HAP-1 (cell line): ENCODE measurements at regions not wholly inside any gene's neighbourhood (a gene's known extent, or its start where the extent isn't known, plus 50 kb on each side); places are given as distances from the start of the nearest gene placed in this dataset.

Source experiments
- DNase-seq, 2 experiments: peaks; one replicate each; pipeline ENCODE4 v3.0.0-alpha.2; 2016 to 2020; ENCODE audit warnings: low spot score in 2 of 2
- H3K27me3 ChIP-seq: fragments of 250-450 bp; sonication (Bioruptor Pico); 2 replicates; pipeline ENCODE4 v1.5.1; 2020; ENCODE audit warnings: low read depth, mild to moderate bottlenecking, moderate library complexity
- H3K36me3 ChIP-seq: fragments of 250-450 bp; sonication (Bioruptor Pico); replicated peaks from 2 replicates; pipeline ENCODE4 v1.5.1; 2020; ENCODE audit warnings: mild to moderate bottlenecking
- H3K4me1 ChIP-seq: fragments of 250-450 bp; sonication (Bioruptor Pico); 2 replicates; pipeline ENCODE4 v1.5.1; 2020; ENCODE audit warnings: mild to moderate bottlenecking
- H3K4me3 ChIP-seq: fragments of 250-450 bp; sonication (Bioruptor Pico); 2 replicates; pipeline ENCODE4 v1.5.1; 2020; ENCODE audit warnings: mild to moderate bottlenecking, moderate library complexity
- H3K9me3 ChIP-seq: fragments of 250-450 bp; sonication (Bioruptor Pico); 2 replicates; pipeline ENCODE4 v1.5.1; 2020; ENCODE audit warnings: mild to moderate bottlenecking, moderate library complexity
- in situ Hi-C: fragments of 300-500 bp; cut with MboI; formaldehyde crosslinking; loops from 3 replicates; pipeline ENCODE4 v1.14.3; 2020; ENCODE audit warnings: low sequenced_read_pairs, inconsistent platforms, mixed read lengths

GRCh38 chr5:3262451-3262850, 333.2 kb upstream of the IRX1 start:
- in situ Hi-C loops, result no loop called here
- no peaks in the 10 kb centered on the region for H3K9me3 ChIP-seq
- no peaks in the 10 kb centered on the region for H3K27me3 ChIP-seq
- no peaks in the 10 kb centered on the region for H3K4me1 ChIP-seq
- no peak overlapping the region for H3K4me3 ChIP-seq
- no peaks in the 10 kb centered on the region for H3K36me3 ChIP-seq
- DNase-seq, result no peak

- no peaks in the 10 kb centered on the region for H3K27me3 ChIP-seq
- in situ Hi-C loops, result no loop called here
- H3K36me3 ChIP-seq, result no peaks in the 10 kb centered on the region
- no peaks in the 10 kb centered on the region for H3K4me1 ChIP-seq
- DNase-seq, result no peak
- H3K4me3 ChIP-seq, result no peak overlapping the region
- no peaks in the 10 kb centered on the region for H3K9me3 ChIP-seq
Observed at GRCh38 chr5:3261081-3261480, 334.6 kb upstream of the IRX1 start.

GRCh38 chr5:3258050-3258449, 337.6 kb upstream of the IRX1 start:
- in situ Hi-C loops, result no loop called here
- no peaks in the 10 kb centered on the region for H3K9me3 ChIP-seq
- H3K36me3 ChIP-seq, result no peaks in the 10 kb centered on the region
- DNase-seq, result no peak
- no peak overlapping the region for H3K4me3 ChIP-seq
- no peaks in the 10 kb centered on the region for H3K27me3 ChIP-seq
- no peaks in the 10 kb centered on the region for H3K4me1 ChIP-seq

DNA sequence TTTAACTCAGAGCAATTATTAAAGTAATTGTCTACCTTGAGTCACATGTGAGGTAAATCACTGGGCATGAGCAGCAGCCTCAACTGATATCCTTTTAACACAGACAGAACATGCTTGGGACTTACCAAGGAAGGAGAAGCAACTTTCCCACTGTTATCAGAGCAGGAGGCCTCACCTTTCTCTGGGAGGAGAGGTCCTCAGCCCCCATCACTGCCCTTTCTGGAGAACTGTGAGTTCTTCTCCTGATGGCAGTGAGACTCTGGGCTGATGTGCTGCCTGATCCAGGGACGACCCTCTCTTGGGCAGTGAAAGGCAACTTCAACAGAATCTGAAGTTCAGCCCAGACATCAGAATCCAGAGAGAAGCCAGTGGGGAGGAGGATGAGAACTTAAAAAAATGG, 343.4 kb upstream of the IRX1 start:
- Histone ChIP-seq H3K27me3 (no peaks in the 10 kb centered on the region), H3K9me3 (0 out of 2 replicates have a peak, but pooled peaks cover 2% of the 10 kb centered on the region), H3K4me1 (peaks cover 2% of the 10 kb centered on the region; the same call in 1 of the 2 replicates), H3K36me3 (no peaks in the 10 kb centered on the region), H3K4me3 (no peak overlapping the region)
- in situ Hi-C loops, result no loop called here
- no peak for DNase-seq

GRCh38 chr5:3251784-3252183, 343.8 kb upstream of the IRX1 start:
- Histone ChIP-seq H3K36me3 (no peaks in the 10 kb centered on the region), H3K9me3 (0 out of 2 replicates have a peak, but pooled peaks cover 2% of the 10 kb centered on the region), H3K4me1 (peaks cover 2% of the 10 kb centered on the region; the same call in 1 of the 2 replicates), H3K27me3 (no peaks in the 10 kb centered on the region; the same call in 1 of the 2 replicates), H3K4me3 (no peak overlapping the region)
- no peak for DNase-seq
- in situ Hi-C loops, result no loop called here

DNA sequence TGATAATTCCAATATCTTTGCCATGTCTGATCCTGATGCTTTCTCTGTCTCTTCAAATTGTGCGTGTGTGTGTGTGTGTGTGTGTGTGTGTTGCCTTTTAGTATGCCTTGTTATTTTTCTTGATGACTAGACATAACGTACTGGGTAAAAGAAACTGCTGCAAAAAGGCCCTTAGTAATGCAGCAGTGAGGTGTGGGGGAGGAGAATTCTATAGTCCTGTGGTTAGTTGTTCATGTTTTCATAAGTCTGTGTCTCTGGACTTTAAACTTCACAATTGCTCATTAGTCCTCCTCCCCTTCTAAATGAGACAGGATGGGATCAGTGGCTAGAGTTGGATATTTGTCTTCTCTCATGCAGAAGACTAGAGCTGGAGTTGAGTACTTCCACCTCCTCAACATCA, 346.2 kb upstream of the IRX1 start:
- Histone ChIP-seq H3K4me3 (no peak overlapping the region), H3K36me3 (no peaks in the 10 kb centered on the region), H3K4me1 (peaks cover 2% of the 10 kb centered on the region; the same call in 1 of the 2 replicates), H3K27me3 (no peaks in the 10 kb centered on the region; the same call in 1 of the 2 replicates), H3K9me3 (0 out of 2 replicates have a peak, but pooled peaks cover 2% of the 10 kb centered on the region)
- in situ Hi-C loops, result no loop called here
- no peak for DNase-seq

- Histone ChIP-seq H3K27me3 (no peaks in the 10 kb centered on the region), H3K4me1 (no peaks in the 10 kb centered on the region), H3K36me3 (no peaks in the 10 kb centered on the region), H3K9me3 (no peaks in the 10 kb centered on the region), H3K4me3 (no peak overlapping the region)
- no peak for DNase-seq
- in situ Hi-C loops, result no loop called here
Observed at GRCh38 chr5:3237276-3237868, 358.3 kb upstream of the IRX1 start.

GRCh38 chr5:3234566-3234965, 361.1 kb upstream of the IRX1 start:
- no peaks in the 10 kb centered on the region for H3K27me3 ChIP-seq

DNA sequence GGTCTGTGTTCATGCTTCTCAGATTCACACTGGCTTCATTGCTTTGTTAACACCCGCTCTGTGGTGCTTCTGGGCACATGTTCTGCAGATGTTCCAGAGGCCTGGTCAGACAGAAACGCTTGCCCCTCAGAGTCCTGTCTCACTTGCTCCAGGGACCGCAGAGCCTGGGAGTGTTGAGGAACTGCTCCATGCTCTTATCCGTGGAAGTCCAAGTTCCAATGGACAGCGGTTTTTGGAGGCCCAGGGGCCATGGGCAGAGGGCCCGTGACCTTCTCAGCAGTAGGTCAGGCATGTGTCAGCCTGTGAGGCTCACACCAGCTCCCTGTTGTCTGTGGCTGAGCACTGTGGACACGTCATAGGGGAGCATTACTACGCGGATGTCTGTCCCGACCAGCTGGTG, 364.7 kb upstream of the IRX1 start:
- DNase-seq, result no peak
- H3K36me3 ChIP-seq, result no peaks in the 10 kb centered on the region
- H3K9me3 ChIP-seq, result no peaks in the 10 kb centered on the region
- H3K4me3 ChIP-seq, result no peak overlapping the region
- in situ Hi-C loops, result no loop called here
- H3K4me1 ChIP-seq, result no peaks in the 10 kb centered on the region
- H3K27me3 ChIP-seq, result no peaks in the 10 kb centered on the region

More at GRCh38 chr5:3234566-3234965, 361.1 kb upstream of the IRX1 start:
- Histone ChIP-seq H3K4me1 (no peaks in the 10 kb centered on the region), H3K36me3 (no peaks in the 10 kb centered on the region), H3K9me3 (no peaks in the 10 kb centered on the region), H3K4me3 (no peak overlapping the region)
- no peak for DNase-seq
- in situ Hi-C loops, result no loop called here

DNA sequence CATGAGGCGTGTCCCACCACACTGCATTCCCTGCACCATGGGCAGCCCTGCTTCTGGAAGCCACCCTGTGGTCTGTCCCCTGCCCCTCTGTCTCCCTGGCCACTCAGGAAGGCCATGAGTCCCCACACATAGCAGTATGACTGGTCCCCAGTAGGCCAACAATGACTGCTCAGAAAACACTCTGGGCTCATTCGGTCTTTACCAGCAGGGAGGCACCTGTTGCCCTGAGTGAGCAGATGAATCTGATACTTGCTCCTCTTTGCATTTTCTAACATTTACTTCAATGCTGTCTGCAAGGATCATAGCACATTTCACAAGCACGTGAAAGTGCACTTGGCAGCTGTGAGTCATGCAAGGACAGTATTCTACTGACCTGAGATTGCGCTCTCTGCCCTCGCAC, 365.4 kb upstream of the IRX1 start:
- H3K9me3 ChIP-seq, result no peaks in the 10 kb centered on the region
- in situ Hi-C loops, result no loop called here
- H3K4me1 ChIP-seq, result no peaks in the 10 kb centered on the region
- no peak for DNase-seq
- H3K4me3 ChIP-seq, result no peak overlapping the region
- no peaks in the 10 kb centered on the region for H3K36me3 ChIP-seq
- H3K27me3 ChIP-seq, result no peaks in the 10 kb centered on the region

- no peaks in the 10 kb centered on the region for H3K36me3 ChIP-seq
- in situ Hi-C loops, result no loop called here
- no peaks in the 10 kb centered on the region for H3K27me3 ChIP-seq
- H3K4me3 ChIP-seq, result no peak overlapping the region
- no peaks in the 10 kb centered on the region for H3K4me1 ChIP-seq
- DNase-seq, result no peak
- no peaks in the 10 kb centered on the region for H3K9me3 ChIP-seq
Observed at GRCh38 chr5:3226196-3226920, 369.3 kb upstream of the IRX1 start.

DNA sequence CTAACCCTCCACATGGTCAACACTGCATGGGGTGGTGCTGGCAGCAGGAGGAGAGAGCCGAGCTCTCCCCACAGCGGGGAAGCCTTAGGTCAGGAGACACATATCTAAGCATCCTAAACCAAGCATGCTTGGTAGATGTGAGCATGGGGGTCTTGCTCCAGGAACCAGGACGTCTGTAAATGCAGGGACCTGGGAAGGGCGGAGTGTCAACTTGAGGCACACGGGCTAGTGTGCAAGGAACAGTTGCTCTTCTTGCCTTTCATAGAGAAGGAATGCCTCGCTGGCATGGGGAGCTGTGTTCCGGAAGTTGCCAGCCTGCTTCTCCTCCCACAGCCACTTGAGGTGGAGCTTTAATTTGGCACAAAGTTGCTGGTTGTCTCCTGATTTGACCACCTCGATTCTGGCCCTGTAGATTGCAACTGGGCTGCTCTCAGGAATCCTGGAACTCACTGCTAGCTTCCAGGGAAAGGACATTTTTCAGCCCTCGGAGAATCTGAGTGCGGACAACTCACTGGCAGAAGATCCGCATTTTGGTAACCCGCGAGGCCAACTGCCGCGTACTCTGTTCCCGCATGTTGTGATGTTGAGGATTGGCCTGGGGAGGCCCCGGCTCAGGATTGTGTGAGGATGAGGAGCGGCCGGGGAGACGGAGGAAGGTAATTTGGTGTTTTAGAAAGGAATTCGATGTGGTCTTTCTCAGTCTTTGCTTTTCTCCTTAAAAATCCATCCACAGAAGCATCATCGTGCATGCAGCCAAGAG, 370.3 kb upstream of the IRX1 start:
- in situ Hi-C loops, result no loop called here
- Histone ChIP-seq H3K27me3 (no peaks in the 10 kb centered on the region), H3K4me3 (no peak overlapping the region), H3K36me3 (no peaks in the 10 kb centered on the region), H3K4me1 (no peaks in the 10 kb centered on the region), H3K9me3 (no peaks in the 10 kb centered on the region)
- DNase-seq, result no peak

DNA sequence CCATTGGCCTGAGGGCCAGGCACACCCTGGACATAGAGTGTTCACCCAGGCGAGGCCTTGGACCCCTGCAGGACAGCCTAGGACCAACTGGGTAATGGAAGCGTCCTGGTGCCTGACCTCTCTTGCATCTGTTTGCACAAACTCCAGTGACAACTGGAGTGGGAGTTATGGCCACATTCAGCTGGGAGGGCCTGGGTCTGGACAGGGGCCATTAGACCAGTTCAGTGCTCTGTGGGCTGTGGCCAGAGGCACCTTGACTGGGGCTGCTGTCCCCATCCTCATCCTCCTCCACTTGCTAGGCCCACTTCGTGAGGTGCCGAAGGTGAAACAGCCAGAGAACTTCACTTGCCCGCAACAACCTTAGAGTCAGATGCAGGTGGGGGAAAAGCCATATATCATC, 372.7 kb upstream of the IRX1 start:
- no peaks in the 10 kb centered on the region for H3K36me3 ChIP-seq
- no peaks in the 10 kb centered on the region for H3K27me3 ChIP-seq
- in situ Hi-C loops, result no loop called here
- no peaks in the 10 kb centered on the region for H3K9me3 ChIP-seq
- no peaks in the 10 kb centered on the region for H3K4me1 ChIP-seq
- no peak for DNase-seq
- no peak overlapping the region for H3K4me3 ChIP-seq

DNA sequence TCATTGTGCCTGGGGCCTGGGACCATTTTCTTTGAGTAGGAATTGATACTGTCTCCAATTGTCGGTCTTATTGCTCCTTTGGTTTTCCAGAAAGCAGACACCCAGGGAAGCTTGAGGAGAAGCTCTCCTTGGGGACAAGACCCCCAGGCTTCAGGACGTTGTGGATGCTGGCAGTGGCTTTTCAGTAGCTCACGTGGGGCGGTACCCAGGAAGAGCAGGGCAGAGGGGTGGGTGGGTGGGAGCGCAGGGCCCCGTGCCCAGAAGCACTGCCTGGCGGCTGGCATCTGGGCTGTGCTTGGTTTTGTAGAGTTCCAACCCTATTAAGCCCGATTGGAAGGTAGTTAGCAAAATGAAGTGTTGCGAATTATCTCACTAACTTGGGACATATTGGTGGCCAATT, 374.2 kb upstream of the IRX1 start:
- no peak overlapping the region for H3K4me3 ChIP-seq
- no peaks in the 10 kb centered on the region for H3K27me3 ChIP-seq
- H3K4me1 ChIP-seq, result no peaks in the 10 kb centered on the region
- in situ Hi-C loops, result no loop called here
- no peaks in the 10 kb centered on the region for H3K9me3 ChIP-seq
- no peaks in the 10 kb centered on the region for H3K36me3 ChIP-seq
- DNase-seq, result no peak
